ENCODE measurements at regions not wholly inside any gene's neighbourhood (a gene's known extent, or its start where the extent isn't known, plus 50 kb on each side); places are given as distances from the start of the nearest gene placed in this dataset.
"Not testable (repeated sequence)": the region's sequence is repeated elsewhere in the genome, so short reads cannot be mapped to it uniquely, and the experiment has no call there.

GRCh38 chr3:160098926-160099626 is 110.4 kb downstream of the IL12A start:
- no peak overlapping the region for H3K4me3 ChIP-seq
- H3K36me3 ChIP-seq = no peaks in the 10 kb centered on the region
- no peak for TF ChIP-seq CTCF (IDR thresholded peaks at IDR 0.05)
- TF ChIP-seq POLR2A (IDR thresholded peaks at IDR 0.05) = no peak
- no peak overlapping the region for H3K27ac ChIP-seq
- no peaks in the 10 kb centered on the region for H3K4me1 ChIP-seq
- no peaks in the 10 kb centered on the region for H3K9me3 ChIP-seq
- H3K27me3 ChIP-seq = no peaks in the 10 kb centered on the region
- no peak for DNase-seq

GRCh38 chr3:160099834-160100233 is 111.2 kb downstream of the IL12A start:
- Histone ChIP-seq H3K36me3 (no peaks in the 10 kb centered on the region), H3K9me3 (no peaks in the 10 kb centered on the region), H3K4me1 (no peaks in the 10 kb centered on the region), H3K4me3 (no peak overlapping the region), H3K27ac (no peak overlapping the region), H3K27me3 (no peaks in the 10 kb centered on the region)
- no peak for DNase-seq
- TF ChIP-seq POLR2A (IDR thresholded peaks at IDR 0.05) (no peak), CTCF (IDR thresholded peaks at IDR 0.05) (no peak)

GRCh38 chr3:160100610-160101009 is 112.0 kb downstream of the IL12A start:
- no peaks in the 10 kb centered on the region for H3K36me3 ChIP-seq
- DNase-seq = no peak
- no peaks in the 10 kb centered on the region for H3K27me3 ChIP-seq
- no peaks in the 10 kb centered on the region for H3K4me1 ChIP-seq
- H3K9me3 ChIP-seq = no peaks in the 10 kb centered on the region
- no peak overlapping the region for H3K27ac ChIP-seq
- no peak for TF ChIP-seq CTCF (IDR thresholded peaks at IDR 0.05)
- TF ChIP-seq POLR2A (IDR thresholded peaks at IDR 0.05) = no peak
- no peak overlapping the region for H3K4me3 ChIP-seq

- H3K36me3 ChIP-seq, H3K4me1 ChIP-seq, DNase-seq, H3K4me3 ChIP-seq, H3K27me3 ChIP-seq, H3K9me3 ChIP-seq, H3K27ac ChIP-seq: not testable (repeated sequence)
Observed at GRCh38 chr3:160102001-160102400, 113.4 kb downstream of the IL12A start.

GRCh38 chr3:160103397-160103796 is 114.8 kb downstream of the IL12A start:
- TF ChIP-seq POLR2A (IDR thresholded peaks at IDR 0.05) (no peak), CTCF (IDR thresholded peaks at IDR 0.05) (no peak)
- H3K27ac ChIP-seq = no peak overlapping the region
- H3K27me3 ChIP-seq = no peaks in the 10 kb centered on the region
- DNase-seq = no peak
- H3K9me3 ChIP-seq = no peaks in the 10 kb centered on the region
- H3K4me1 ChIP-seq = no peaks in the 10 kb centered on the region
- H3K36me3 ChIP-seq = no peaks in the 10 kb centered on the region
- H3K4me3 ChIP-seq = no peak overlapping the region

GRCh38 chr3:160105907-160106584 is 117.4 kb downstream of the IL12A start:
- TF ChIP-seq POLR2A (IDR thresholded peaks at IDR 0.05) (no peak), CTCF (IDR thresholded peaks at IDR 0.05) (no peak)
- DNase-seq = no peak
- Histone ChIP-seq H3K4me1 (no peaks in the 10 kb centered on the region), H3K36me3 (no peaks in the 10 kb centered on the region), H3K4me3 (no peak overlapping the region), H3K27me3 (no peaks in the 10 kb centered on the region), H3K27ac (no peak overlapping the region), H3K9me3 (no peaks in the 10 kb centered on the region)
